OCI-LY1 (cell line): ENCODE measurements at regions not wholly inside any gene's neighbourhood (a gene's known extent, or its start where the extent isn't known, plus 50 kb on each side); places are given as distances from the start of the nearest gene placed in this dataset.

ENCODE experiments used
- H2AFZ ChIP-seq: fragments of 200-600 bp; sonication (generic), shearing (Covaris generic); 2 replicates; pipeline ENCODE4 v1.6.0; 2014; ENCODE audit warnings: antibody characterized with exemption, mild to moderate bottlenecking, low read length
- H3F3A ChIP-seq: fragments of 200-600 bp; sonication (generic), shearing (Covaris generic); 2 replicates; pipeline ENCODE4 v1.6.0; 2014; ENCODE audit warnings: mild to moderate bottlenecking, antibody characterized with exemption, low read length, moderate library complexity; ENCODE audit not compliant: insufficient read depth
- H3K27ac ChIP-seq: fragments of 200-600 bp; sonication (generic); 2 replicates; pipeline ENCODE4 v1.5.1; 2014; ENCODE audit warnings: low read length, mixed run types, mild to moderate bottlenecking, low read depth; ENCODE audit not compliant: poor library complexity, severe bottlenecking
- H3K27me3 ChIP-seq: fragments of 200-600 bp; sonication (generic); 2 replicates; pipeline ENCODE4 v1.6.0; 2014; ENCODE audit warnings: antibody characterized with exemption, mild to moderate bottlenecking, low read length, moderate library complexity; ENCODE audit not compliant: insufficient read depth
- H3K36me3 ChIP-seq: fragments of 200-600 bp; sonication (generic); 2 replicates; pipeline ENCODE4 v1.6.1; 2014; ENCODE audit warnings: mild to moderate bottlenecking, antibody characterized with exemption, low read length, moderate library complexity, mixed read lengths; ENCODE audit not compliant: insufficient read depth
- H3K4me1 ChIP-seq: fragments of 200-600 bp; sonication (generic); 2 replicates; pipeline ENCODE4 v1.5.1; 2014; ENCODE audit warnings: mild to moderate bottlenecking, low read length, moderate library complexity; ENCODE audit not compliant: insufficient read depth, severe bottlenecking
- H3K4me2 ChIP-seq: fragments of 200-600 bp; sonication (generic), shearing (Covaris generic); 2 replicates; pipeline ENCODE4 v1.6.1; 2014; ENCODE audit warnings: low read length
- H3K4me3 ChIP-seq: fragments of 200-600 bp; sonication (generic); 2 replicates; pipeline ENCODE4 v1.5.1; 2014; ENCODE audit warnings: low read length, low read depth, mild to moderate bottlenecking, mixed read lengths; ENCODE audit not compliant: poor library complexity, severe bottlenecking
- H3K79me2 ChIP-seq: fragments of 200-600 bp; shearing (Covaris generic); 2 replicates; pipeline ENCODE4 v1.6.1; 2016; ENCODE audit warnings: mixed run types, low read length, mixed read lengths; ENCODE audit not compliant: insufficient read depth
- H3K9ac ChIP-seq: fragments of 200-600 bp; sonication (generic), shearing (Covaris generic); 2 replicates; pipeline ENCODE4 v1.6.1; 2014; ENCODE audit warnings: mild to moderate bottlenecking, low read length, mixed read lengths
- H3K9me2 ChIP-seq: fragments of 200-600 bp; sonication (generic), shearing (Covaris generic); 2 replicates; pipeline ENCODE4 v1.6.1; 2014; ENCODE audit warnings: low read depth, mild to moderate bottlenecking, low read length, mixed read lengths
- H3K9me3 ChIP-seq: fragments of 200-600 bp; shearing (Covaris generic); 2 replicates; pipeline ENCODE4 v1.6.1; 2014; ENCODE audit warnings: low read length, mixed read lengths
- H4K20me1 ChIP-seq: fragments of 200-600 bp; sonication (generic), shearing (Covaris generic); 2 replicates; pipeline ENCODE4 v1.6.0; 2016; ENCODE audit warnings: mild to moderate bottlenecking, low read length; ENCODE audit not compliant: insufficient read depth
- CTCF ChIP-seq: fragments of 200-600 bp; sonication (generic), shearing (Covaris generic); IDR thresholded peaks from 2 replicates; pipeline ENCODE4 v1.5.1; 2017; ENCODE audit warnings: mild to moderate bottlenecking, antibody characterized with exemption, low read length, moderate library complexity, mixed read lengths
- EZH2 ChIP-seq: fragments of 200-600 bp; sonication (generic), shearing (Covaris generic); IDR thresholded peaks from 2 replicates; pipeline ENCODE4 v1.8.0; 2017; ENCODE audit warnings: borderline replicate concordance, mixed run types, mild to moderate bottlenecking, antibody characterized with exemption, low read length, moderate library complexity, mixed read lengths

GRCh38 chr5:120096413-120096812 is 367.7 kb upstream of the PRR16 start:
- Histone ChIP-seq H3K9me2 (no peaks in the 10 kb centered on the region), H3K4me3 (no peak overlapping the region), H3K9me3 (no peaks in the 10 kb centered on the region), H3K79me2 (no peaks in the 10 kb centered on the region), H2AFZ (no peak overlapping the region), H3K27ac (no peak overlapping the region), H3K9ac (no peak overlapping the region), H3K27me3 (no peaks in the 10 kb centered on the region), H3K4me1 (no peaks in the 10 kb centered on the region), H4K20me1 (no peaks in the 10 kb centered on the region), H3F3A (no peaks in the 10 kb centered on the region), H3K4me2 (no peak overlapping the region), H3K36me3 (no peaks in the 10 kb centered on the region)
- TF ChIP-seq CTCF, result no peak
- TF ChIP-seq EZH2, result no peak

DNA sequence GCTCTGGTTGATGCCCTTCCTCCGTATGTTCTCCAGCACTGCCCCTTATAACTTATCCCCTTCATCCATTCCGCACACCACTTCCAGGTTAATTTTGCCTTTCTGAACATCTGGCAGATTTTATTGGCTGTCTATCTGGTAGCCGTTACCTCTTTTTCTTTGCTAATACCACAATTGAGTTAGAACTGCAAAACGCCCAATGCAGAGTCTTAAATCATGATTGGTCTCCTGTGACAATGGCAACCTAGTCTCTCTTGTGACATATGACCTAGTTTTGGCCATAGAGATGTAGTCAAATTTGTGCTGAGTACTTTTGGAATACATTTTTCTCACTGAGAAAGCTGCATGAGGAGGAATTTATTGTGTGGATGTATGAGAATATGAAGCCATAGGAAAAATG is 365.7 kb upstream of the PRR16 start:
- H3K4me3 ChIP-seq, result no peak overlapping the region
- H3K4me1 ChIP-seq, result no peaks in the 10 kb centered on the region
- no peaks in the 10 kb centered on the region for H3K9me3 ChIP-seq
- no peaks in the 10 kb centered on the region for H3K9me2 ChIP-seq
- no peaks in the 10 kb centered on the region for H3K79me2 ChIP-seq
- no peaks in the 10 kb centered on the region for H4K20me1 ChIP-seq
- no peak overlapping the region for H3K9ac ChIP-seq
- no peaks in the 10 kb centered on the region for H3K36me3 ChIP-seq
- no peak overlapping the region for H2AFZ ChIP-seq
- no peaks in the 10 kb centered on the region for H3K27me3 ChIP-seq
- no peak overlapping the region for H3K27ac ChIP-seq
- TF ChIP-seq CTCF (no peak), EZH2 (no peak)
- no peaks in the 10 kb centered on the region for H3F3A ChIP-seq
- H3K4me2 ChIP-seq, result no peak overlapping the region

GRCh38 chr5:120098902-120099535 is 365.1 kb upstream of the PRR16 start:
- H3K4me2 ChIP-seq, result no peak overlapping the region
- no peaks in the 10 kb centered on the region for H4K20me1 ChIP-seq
- H3K9ac ChIP-seq, result no peak overlapping the region
- no peak overlapping the region for H3K27ac ChIP-seq
- no peaks in the 10 kb centered on the region for H3K27me3 ChIP-seq
- H3K4me3 ChIP-seq, result no peak overlapping the region
- no peaks in the 10 kb centered on the region for H3K79me2 ChIP-seq
- no peaks in the 10 kb centered on the region for H3K9me2 ChIP-seq
- no peaks in the 10 kb centered on the region for H3K9me3 ChIP-seq
- H2AFZ ChIP-seq, result no peak overlapping the region
- H3F3A ChIP-seq, result no peaks in the 10 kb centered on the region
- TF ChIP-seq CTCF (no peak), EZH2 (no peak)
- no peaks in the 10 kb centered on the region for H3K4me1 ChIP-seq
- no peaks in the 10 kb centered on the region for H3K36me3 ChIP-seq
